T-helper 2 cell (primary cell): ENCODE measurements at regions not wholly inside any gene's neighbourhood (a gene's known extent, or its start where the extent isn't known, plus 50 kb on each side); places are given as distances from the start of the nearest gene placed in this dataset.

Source experiments
- DNase-seq, 5 experiments: peaks; one replicate each; pipeline versions ENCODE4 v3.0.0 to v3.0.0-alpha.2; 2012 to 2022

GRCh38 chr2:41942278-41942677, 105.5 kb upstream of the PKDCC start:
- DNase-seq, result no peak

- DNase-seq, result no peak
Observed at GRCh38 chr2:41943159-41943558, 104.7 kb upstream of the PKDCC start.

- no peak for DNase-seq
Observed at GRCh38 chr2:41944220-41944880, 103.5 kb upstream of the PKDCC start.

DNA sequence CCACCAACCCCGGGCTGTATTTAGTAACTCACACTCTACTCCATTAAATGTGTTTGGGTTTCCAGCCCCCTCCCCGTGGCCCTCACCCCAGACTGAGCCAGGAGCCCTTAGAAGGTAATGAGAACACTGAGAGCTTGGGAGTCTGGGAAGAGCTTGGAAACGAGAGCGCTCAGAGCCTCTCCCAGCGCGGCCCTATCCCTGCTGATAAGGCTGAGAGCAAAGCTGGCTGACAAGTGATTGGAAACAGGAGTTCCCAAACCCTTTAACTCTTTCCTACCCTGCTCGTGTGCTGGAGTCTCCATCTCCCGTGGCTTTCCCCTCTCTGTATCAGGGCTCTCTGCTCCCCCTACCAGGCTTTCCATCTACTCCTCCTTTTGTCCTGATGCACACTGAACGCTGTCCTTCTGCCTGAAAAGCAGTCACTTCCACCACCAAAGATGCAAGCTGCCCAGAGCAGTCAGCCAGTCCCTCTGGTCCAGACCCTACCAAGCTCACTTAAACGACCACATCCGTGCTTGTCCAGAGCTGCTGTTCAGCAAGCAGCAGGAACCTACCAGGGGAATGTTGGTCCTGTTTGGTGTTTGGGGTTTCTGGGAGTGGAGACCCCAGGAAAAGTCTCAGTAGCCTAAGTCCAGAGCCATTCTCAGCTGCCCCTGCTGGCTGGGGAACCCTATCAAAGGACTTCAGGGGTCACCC, 100.0 kb upstream of the PKDCC start:
- DNase-seq, result no peak

DNA sequence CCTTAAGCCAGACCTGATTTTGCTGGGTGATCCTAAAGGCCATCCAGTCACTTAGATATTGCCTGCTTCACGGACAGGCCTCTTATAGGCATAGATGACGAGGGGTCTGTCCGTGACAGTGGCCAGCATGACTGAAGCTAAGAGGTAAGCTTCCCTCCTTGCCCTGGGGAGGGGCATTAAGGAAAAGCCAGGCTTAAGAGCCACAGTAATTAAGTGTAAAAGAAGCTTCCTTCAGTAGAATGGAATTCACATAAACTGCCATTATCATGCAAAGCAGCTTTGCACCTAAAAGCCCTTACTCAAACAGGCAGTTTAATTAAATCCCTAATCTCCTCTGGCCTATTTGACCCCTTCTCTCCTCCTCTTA, 99.4 kb upstream of the PKDCC start:
- DNase-seq, result no peak

- no peak for DNase-seq
Observed at GRCh38 chr2:41949091-41949882, 98.5 kb upstream of the PKDCC start.

DNA sequence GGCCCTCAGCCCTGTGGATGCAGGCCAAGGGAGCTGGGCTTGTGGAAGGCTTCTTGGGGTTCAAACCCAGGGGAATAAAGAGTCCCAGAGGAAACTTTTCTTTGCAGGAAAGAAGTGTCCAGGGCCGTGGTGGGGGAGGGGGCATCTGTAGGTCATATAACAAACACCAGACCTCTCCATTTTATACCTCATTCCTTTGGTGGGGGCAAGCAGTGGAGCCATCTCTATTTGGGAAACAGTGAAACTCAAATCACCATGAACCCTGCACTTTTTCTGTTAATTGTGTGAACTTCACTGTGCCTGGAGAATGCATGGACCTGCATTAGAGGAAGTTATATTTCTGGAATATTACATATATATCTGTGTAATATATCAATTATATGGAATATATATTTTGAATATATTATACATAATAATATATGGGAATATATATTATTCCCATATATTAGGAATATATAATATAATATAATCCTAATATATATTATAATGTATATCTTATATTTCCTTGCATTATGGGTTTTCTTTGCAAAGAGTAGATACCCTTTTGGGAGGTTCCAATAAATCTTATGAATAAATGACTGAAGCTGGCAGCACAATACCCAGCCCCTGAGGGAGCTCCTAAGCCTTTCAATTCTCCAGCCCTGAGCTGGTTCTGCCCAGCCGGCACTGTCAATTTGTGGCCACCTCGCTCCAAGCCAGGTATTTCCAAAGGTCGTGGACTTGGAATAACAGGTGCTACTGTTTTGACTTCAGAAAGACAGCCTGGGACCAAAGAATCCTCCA, 97.7 kb upstream of the PKDCC start:
- DNase-seq, result no peak

- DNase-seq, result no peak
Observed at GRCh38 chr2:41950666-41950960, 97.2 kb upstream of the PKDCC start.

DNA sequence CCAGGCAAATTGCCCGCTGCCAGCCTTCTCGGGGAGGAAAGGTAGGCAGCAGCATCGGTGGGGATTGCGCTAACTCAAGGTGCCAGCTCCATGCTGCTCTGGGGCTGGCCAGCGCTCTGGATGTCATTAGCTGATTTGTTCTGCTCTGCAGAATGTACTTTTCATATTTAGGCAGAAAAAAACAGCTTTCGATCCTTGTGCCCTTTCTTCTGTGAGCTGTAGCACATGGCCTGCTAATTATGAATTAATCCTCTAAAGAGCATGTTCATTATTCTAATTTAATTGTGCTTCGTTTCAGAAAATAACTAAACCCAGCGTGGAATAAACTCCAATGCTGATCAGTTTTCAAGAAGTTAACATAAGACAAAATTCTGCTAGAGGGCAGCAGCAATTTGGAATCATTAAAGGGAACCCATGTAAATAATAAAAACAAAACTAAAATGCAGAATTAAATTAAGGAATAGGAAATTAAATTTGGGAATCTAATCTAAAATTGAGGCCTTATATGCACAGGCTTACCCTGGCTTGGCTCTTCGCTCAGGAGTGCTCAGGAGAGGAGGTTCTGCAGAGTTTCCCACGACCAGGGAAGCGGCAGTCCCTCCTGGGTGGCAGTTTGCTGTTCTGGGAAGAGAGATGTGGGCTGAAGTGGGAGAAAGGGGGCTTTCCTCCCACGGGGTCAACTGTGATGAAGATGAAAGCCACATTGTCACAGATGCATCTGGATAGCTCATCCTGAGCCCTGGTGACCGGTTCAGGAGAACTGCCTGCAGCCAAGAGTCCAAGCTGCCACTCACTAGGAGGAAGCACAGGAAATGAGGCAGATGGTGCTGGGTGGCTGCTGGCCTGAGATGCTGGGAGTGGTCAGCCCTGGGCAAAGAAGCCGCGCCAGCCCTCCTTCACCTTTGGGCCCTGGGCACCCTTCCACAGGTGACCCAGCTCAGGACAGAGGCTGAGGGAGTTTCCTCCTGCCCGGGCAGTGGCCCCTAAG, 93.2 kb upstream of the PKDCC start:
- DNase-seq, result no peak

DNA sequence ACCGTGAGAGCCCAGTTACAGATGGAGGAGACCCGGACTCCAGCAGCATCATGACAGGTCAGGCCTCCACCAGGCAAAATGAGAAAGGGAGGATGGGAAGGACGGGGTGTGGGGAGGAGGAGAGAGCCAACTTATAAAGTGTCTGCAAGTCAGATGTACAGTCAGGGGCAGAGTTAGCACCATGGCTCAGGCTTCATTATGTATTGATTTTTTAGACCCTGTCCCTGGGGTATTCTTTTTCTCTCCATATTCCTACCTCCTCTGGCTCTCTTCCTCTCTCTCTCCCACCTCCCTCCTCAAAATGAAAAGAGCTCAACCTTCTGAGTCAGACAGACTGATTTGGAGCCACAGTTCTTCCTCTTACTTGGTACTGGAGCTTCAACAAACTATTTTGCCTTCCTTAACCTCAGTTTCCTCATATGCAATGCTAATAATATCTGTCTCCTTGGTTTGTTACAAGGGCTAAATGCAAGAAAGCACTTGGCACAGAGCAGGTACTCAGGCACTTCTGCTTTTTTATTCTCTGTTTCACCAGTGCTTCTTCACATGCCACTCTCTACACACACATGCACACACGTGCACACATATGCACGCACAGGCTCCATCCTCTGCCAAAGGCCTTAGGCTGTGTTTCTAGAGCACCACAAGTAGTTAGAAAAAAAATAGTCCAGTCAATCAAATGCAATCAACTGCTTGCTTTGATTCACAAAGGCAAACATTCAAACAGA, 92.3 kb upstream of the PKDCC start:
- no peak for DNase-seq

DNA sequence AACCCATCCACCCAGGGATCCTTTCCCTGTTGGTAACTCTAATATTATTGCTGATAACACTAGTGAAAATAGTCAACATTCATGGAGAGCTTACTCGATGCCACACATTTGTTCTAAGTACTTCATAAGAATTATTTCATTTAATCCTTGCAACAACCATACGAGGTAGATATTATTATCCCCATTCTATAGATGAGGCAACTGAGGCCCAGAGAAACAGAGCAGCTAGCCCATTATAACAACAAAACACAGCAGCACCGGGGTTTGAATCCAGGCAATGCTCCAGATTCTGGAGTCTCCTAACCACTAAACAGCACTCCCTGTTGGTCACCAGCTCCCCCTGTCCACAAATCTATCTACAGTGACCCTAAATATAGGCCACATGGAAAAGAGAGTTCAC, 90.4 kb upstream of the PKDCC start:
- no peak for DNase-seq

GRCh38 chr2:41958251-41958650, 89.6 kb upstream of the PKDCC start:
- DNase-seq, result no peak

DNA sequence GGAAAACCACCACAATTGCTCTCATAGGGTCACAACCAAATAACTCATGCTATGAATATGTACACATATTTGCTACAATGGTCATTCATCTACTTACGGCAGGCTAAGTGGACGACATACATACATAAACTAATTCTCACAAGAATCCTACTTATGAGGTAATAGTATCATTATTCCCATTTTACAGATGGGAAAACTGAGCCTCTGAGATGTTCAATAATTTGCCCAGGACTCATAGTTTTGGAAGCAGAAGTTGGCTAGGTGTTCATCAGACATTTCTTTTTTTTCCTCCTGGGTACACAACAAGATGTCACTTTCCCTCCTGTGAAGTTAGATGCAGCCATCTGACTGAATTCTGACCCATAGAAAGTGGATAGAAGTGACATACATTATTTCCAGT, 89.0 kb upstream of the PKDCC start:
- no peak for DNase-seq

DNA sequence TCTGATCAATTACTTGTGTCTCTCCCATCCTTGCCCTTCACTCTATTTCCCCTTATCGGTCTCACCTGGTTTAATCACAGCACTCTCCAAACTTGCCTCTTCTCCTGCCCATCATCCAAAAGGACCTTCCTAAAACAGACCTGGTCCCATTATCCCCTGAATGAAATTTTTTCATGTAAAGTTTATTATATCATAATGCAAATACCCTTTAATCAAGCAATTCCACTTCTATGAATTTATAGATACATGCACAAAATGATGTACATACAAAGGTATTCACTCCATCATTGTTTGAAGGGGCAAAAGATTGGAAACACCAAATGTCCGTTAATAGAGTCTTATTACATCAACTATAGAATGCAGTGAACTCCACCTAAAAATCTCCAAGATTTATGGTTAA, 88.1 kb upstream of the PKDCC start:
- DNase-seq, result no peak

DNA sequence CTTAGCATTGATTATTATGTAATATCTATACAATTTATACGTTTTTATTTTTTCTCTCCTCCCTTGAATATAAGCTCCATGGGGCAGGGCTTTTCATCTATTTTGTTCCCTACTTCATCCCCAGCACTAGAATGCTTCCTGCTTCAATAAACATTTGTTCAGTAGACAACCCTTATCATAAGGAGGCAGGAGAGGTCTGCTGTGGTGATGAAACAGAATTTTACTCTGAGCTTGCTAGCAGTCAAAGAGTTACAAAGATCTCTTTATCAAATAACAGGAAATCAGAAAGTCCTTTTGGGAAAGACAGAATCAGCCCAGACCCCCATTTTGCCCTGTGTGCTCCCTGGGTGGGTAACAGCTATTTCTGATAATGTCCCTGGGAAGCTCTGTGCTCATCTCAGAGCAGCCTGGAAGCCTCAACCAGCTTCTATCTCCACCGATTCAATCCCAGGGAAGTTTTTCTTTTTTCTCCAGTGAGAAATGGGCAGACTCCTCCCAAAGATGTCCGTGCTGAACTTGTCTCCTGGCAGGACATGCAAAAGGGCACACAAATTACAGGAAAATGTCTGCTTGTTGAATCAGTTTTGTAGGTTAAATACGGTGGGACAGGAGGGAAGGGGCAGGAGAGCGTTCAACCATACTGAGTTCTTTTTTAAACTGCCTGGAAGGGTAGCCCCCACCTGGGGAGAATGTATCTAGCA, 84.7 kb upstream of the PKDCC start:
- DNase-seq, result no peak

DNA sequence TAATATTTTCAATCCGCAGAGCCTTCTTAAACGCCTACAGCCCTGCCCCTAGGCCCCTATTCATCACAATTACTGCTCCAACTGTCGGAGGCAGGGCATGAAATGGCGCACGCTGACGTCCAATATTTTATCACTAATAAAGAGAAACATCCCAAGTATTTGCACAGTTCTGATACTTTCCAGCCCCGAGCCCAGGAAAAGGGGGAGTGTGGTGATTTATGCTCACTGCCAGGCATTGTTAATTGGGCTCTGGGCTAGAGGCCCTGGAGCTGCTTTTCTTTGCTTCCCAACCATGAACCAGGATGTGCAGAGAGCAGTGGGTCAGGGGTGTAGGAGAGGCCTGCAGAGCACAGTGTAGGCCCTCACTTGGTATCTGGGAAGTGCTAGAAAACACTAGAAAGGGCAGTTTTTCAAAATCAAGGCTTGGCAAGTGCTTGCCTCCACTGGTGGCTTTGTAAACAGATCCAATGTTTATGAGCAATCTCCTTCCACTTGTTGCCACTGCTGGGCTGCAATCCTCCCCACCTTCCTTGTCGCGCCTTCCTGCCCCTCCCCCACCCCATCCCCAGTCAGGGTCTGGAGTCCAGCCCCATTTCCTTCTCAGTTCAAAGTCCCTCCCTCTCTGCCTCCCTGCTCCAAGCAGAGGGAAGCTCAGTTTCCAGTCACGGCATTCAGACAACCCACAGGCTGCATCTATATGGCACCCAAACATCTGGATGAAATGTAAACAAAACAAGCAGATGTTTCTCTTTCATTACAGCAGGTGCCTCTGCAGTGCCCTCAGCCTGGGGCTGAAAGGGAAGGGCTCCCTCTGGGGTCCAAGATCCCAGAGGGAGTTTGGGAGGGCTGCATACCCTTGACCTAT, 83.9 kb upstream of the PKDCC start:
- no peak for DNase-seq

GRCh38 chr2:41965173-41965908, 82.5 kb upstream of the PKDCC start:
- DNase-seq, result no peak

DNA sequence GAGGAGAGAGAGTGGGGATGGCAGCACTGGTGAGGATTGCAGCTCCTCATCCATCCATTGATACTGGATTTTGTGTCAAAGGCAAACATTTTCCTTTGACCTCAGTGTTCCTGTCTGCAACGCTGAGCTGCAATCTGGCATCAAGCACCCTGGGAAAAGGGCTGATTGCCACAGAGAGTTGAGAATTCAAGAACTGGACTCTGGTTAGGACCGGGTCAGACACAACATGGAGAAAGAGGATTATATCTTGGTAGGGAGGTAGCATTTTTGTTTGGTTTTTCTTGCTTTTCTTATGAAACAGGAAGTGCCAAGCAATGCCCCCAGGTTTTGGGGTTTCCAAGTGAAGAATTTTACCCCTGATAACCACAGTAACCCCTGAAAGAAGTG, 81.9 kb upstream of the PKDCC start:
- DNase-seq, result no peak

DNA sequence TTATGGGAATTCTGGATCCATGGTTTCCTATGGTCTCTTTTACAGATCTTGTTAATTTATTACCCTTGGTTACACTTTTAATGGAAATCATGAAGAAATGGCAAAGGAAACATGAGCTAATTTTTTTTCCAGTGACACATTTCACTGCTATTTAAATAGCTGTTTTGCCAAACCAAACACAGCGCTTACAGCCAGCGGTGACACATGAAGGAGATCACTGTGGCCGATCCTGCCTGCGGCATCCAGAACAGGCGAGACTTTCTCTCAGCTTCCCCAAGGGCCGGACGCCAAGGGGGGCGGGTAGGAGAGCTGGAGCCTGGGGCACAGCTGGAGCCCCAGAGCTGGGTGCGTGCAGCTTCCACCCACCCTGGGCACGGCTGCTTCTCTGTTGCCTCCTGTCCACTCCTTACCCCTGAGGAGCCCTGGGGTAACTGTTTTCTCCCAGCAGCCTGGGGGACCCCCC, 81.4 kb upstream of the PKDCC start:
- DNase-seq, result no peak
